ENCODE measurements at regions not wholly inside any gene's neighbourhood (a gene's known extent, or its start where the extent isn't known, plus 50 kb on each side); places are given as distances from the start of the nearest gene placed in this dataset.

- in situ Hi-C loops (cut with HindIII; ENCODE audit: low pct_ligation_motif_present, low sequenced_read_pairs) = no loop called here
- Histone ChIP-seq H3K4me3 (ENCODE audit: low read depth, low read length) (no peak overlapping the region), H3K27me3 (replicated peaks) (no peaks in the 10 kb centered on the region), H3K36me3 (replicated peaks) (no peaks in the 10 kb centered on the region), H3K27ac (no peak overlapping the region)
- TF ChIP-seq CTCF (IDR thresholded peaks at IDR 0.05; ENCODE audit: low read depth, low read length, missing control alignments) = no peak
- no peak for DNase-seq
Observed at GRCh38 chr6:14622909-14623505, 505.4 kb downstream of the CD83 start.

- no peaks in the 10 kb centered on the region for H3K27me3 ChIP-seq (replicated peaks)
- H3K4me3 ChIP-seq (ENCODE audit: low read depth, low read length) = no peak overlapping the region
- TF ChIP-seq CTCF (IDR thresholded peaks at IDR 0.05; ENCODE audit: low read depth, low read length, missing control alignments) = no peak
- DNase-seq = no peak
- H3K36me3 ChIP-seq (replicated peaks) = no peaks in the 10 kb centered on the region
- H3K27ac ChIP-seq = no peak overlapping the region
- in situ Hi-C loops (cut with HindIII; ENCODE audit: low pct_ligation_motif_present, low sequenced_read_pairs) = no loop called here
Observed at GRCh38 chr6:14625173-14625895, 507.8 kb downstream of the CD83 start.

- no peak for TF ChIP-seq CTCF (IDR thresholded peaks at IDR 0.05; ENCODE audit: low read depth, low read length, missing control alignments)
Observed at GRCh38 chr6:14626556-14626955, 509.0 kb downstream of the CD83 start.

GRCh38 chr6:14630016-14630415, 512.4 kb downstream of the CD83 start:
- Histone ChIP-seq H3K4me3 (ENCODE audit: low read depth, low read length) (no peak overlapping the region), H3K36me3 (replicated peaks) (no peaks in the 10 kb centered on the region), H3K27me3 (replicated peaks) (no peaks in the 10 kb centered on the region), H3K27ac (no peak overlapping the region)
- TF ChIP-seq CTCF (IDR thresholded peaks at IDR 0.05; ENCODE audit: low read depth, low read length, missing control alignments) = no peak
- in situ Hi-C loops (cut with HindIII; ENCODE audit: low pct_ligation_motif_present, low sequenced_read_pairs) = no loop called here
- no peak for DNase-seq

More at GRCh38 chr6:14626556-14626955, 509.0 kb downstream of the CD83 start:
- H3K4me3 ChIP-seq (ENCODE audit: low read depth, low read length) = no peak overlapping the region
- no peaks in the 10 kb centered on the region for H3K27me3 ChIP-seq (replicated peaks)
- H3K27ac ChIP-seq = no peak overlapping the region
- in situ Hi-C loops (cut with HindIII; ENCODE audit: low pct_ligation_motif_present, low sequenced_read_pairs) = no loop called here
- no peaks in the 10 kb centered on the region for H3K36me3 ChIP-seq (replicated peaks)
- no peak for DNase-seq

- no peaks in the 10 kb centered on the region for H3K27me3 ChIP-seq (replicated peaks)
- in situ Hi-C loops (cut with HindIII; ENCODE audit: low pct_ligation_motif_present, low sequenced_read_pairs) = no loop called here
- TF ChIP-seq CTCF (IDR thresholded peaks at IDR 0.05; ENCODE audit: low read depth, low read length, missing control alignments) = no peak
- no peaks in the 10 kb centered on the region for H3K36me3 ChIP-seq (replicated peaks)
- H3K27ac ChIP-seq = no peak overlapping the region
- no peak for DNase-seq
- no peak overlapping the region for H3K4me3 ChIP-seq (ENCODE audit: low read depth, low read length)
Observed at GRCh38 chr6:14633479-14633878, 515.9 kb downstream of the CD83 start.
